ENCODE measurements at regions not wholly inside any gene's neighbourhood (a gene's known extent, or its start where the extent isn't known, plus 50 kb on each side); places are given as distances from the start of the nearest gene placed in this dataset.

DNA sequence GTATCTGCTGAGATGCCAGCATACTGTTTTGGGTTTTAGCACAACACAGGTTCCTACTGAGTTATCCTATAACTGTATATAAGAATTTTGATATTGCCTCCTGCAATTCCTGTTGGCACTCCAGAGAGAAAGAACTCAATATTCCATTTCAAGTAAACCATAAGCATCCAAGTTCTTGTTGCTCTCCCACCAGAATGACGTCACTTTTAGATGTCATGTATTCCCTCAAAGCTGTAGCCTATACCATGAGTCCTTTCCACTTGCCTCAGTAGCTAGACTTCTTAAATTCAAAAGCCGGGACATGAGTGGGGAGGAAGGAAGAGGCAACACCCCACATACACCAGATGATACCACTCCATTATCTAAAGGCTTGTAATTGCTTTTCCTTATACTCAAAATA, 171.5 kb downstream of the ALDH8A1 start:
- TF ChIP-seq POLR2A (IDR thresholded peaks at IDR 0.05) = no peak
- no peak for TF ChIP-seq CTCF (IDR thresholded peaks at IDR 0.05)

Data from right lobe of liver (tissue), 4 donors.